Neutrophil (primary cell): ENCODE measurements at regions not wholly inside any gene's neighbourhood (a gene's known extent, or its start where the extent isn't known, plus 50 kb on each side); places are given as distances from the start of the nearest gene placed in this dataset.

Experiments
- H3K27ac ChIP-seq: fragments of 200-600 bp; sonication (generic); 2 replicates; pipeline ENCODE4 v1.5.1; 2016; ENCODE audit warnings: mild to moderate bottlenecking, moderate library complexity
- H3K27me3 ChIP-seq: fragments of 200-600 bp; sonication (generic); 2 replicates; pipeline ENCODE4 v1.6.0; 2016; ENCODE audit warnings: mild to moderate bottlenecking
- H3K36me3 ChIP-seq: fragments of 200-600 bp; sonication (generic); 2 replicates; pipeline ENCODE4 v1.5.1; 2017
- H3K4me1 ChIP-seq, 2 experiments: fragments of 200-600 bp in 1 of 2; sonication (generic) in 1 of 2; 1 replicate in 1 of 2; 2 replicates in 1 of 2; pipeline versions ENCODE4 v1.5.1 to v1.6.1; 2013 to 2016; ENCODE audit warnings: low read depth in 1 of 2, low read length in 1 of 2, mild to moderate bottlenecking in 1 of 2, moderate library complexity in 1 of 2; ENCODE audit not compliant: control insufficient read depth in 1 of 2, insufficient read depth in 1 of 2
- H3K4me3 ChIP-seq, 2 experiments: fragments of 200-600 bp in 1 of 2; sonication (generic) in 1 of 2; 1 replicate in 1 of 2; 2 replicates in 1 of 2; pipeline ENCODE4 v1.5.1; 2013 to 2016; ENCODE audit warnings: low read depth in 1 of 2, low read length in 1 of 2, mild to moderate bottlenecking in 1 of 2, moderate library complexity in 1 of 2
- H3K9me3 ChIP-seq: fragments of 200-600 bp; sonication (generic); 2 replicates; pipeline ENCODE4 v1.5.1; 2016
- TF ChIP-seq, protein P1 (sequence below): fragments of 200-600 bp; sonication (generic); IDR thresholded peaks from 2 replicates; pipeline ENCODE4 v1.5.1; 2016; ENCODE audit warnings: antibody characterized with exemption

DNA sequence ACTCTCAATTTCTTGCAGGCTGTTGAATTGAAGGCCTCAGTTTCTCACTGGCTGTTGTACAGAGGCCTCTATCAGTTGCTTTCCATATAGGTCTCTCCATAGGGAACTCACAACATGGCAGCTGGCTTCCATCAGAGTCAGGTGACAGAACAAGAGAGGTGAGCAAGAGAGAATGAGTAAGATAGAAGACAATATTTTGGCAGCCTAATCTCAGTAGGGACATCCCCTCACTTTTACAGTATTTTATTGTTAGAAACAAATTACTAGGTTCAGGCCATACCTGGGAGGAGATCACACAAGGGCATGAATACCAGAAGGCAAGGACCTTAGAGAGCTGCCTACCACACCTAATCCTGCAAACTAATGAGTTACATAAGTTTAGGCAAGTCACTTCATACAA, 162.8 kb downstream of the ATP6V1G3 start:
- H3K36me3 ChIP-seq, result no peaks in the 10 kb centered on the region
- no peaks in the 10 kb centered on the region for H3K27me3 ChIP-seq
- H3K27ac ChIP-seq, result no peak overlapping the region
- no peak overlapping the region for H3K4me3 ChIP-seq
- no peaks in the 10 kb centered on the region for H3K9me3 ChIP-seq
- TF ChIP-seq, protein P1, sequence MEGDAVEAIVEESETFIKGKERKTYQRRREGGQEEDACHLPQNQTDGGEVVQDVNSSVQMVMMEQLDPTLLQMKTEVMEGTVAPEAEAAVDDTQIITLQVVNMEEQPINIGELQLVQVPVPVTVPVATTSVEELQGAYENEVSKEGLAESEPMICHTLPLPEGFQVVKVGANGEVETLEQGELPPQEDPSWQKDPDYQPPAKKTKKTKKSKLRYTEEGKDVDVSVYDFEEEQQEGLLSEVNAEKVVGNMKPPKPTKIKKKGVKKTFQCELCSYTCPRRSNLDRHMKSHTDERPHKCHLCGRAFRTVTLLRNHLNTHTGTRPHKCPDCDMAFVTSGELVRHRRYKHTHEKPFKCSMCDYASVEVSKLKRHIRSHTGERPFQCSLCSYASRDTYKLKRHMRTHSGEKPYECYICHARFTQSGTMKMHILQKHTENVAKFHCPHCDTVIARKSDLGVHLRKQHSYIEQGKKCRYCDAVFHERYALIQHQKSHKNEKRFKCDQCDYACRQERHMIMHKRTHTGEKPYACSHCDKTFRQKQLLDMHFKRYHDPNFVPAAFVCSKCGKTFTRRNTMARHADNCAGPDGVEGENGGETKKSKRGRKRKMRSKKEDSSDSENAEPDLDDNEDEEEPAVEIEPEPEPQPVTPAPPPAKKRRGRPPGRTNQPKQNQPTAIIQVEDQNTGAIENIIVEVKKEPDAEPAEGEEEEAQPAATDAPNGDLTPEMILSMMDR, result no peak
- H3K4me1 ChIP-seq, result no peaks in the 10 kb centered on the region

DNA sequence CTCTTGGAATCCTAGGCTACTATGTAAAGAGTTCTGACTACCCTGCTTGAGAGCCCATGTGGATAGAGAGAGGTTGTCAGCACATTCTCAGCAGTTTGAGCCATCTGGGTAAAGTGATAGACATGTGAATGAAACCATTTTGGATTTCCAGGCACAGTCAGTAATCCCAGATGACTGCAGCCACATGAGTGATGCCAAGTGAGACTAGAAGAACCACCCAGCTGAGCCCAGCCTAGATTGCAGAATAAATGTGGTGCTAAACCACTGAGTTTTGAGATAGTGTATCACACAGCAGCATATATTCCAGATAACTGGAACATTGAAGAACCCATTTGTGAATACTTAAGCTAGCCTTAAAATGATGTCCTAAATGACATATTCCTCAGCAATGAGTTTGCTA, 166.2 kb downstream of the ATP6V1G3 start:
- H3K27ac ChIP-seq, result no peak overlapping the region
- no peaks in the 10 kb centered on the region for H3K27me3 ChIP-seq
- no peaks in the 10 kb centered on the region for H3K4me1 ChIP-seq
- H3K4me3 ChIP-seq, result no peak overlapping the region
- no peaks in the 10 kb centered on the region for H3K9me3 ChIP-seq
- TF ChIP-seq, protein P1, result no peak
- H3K36me3 ChIP-seq, result no peaks in the 10 kb centered on the region

DNA sequence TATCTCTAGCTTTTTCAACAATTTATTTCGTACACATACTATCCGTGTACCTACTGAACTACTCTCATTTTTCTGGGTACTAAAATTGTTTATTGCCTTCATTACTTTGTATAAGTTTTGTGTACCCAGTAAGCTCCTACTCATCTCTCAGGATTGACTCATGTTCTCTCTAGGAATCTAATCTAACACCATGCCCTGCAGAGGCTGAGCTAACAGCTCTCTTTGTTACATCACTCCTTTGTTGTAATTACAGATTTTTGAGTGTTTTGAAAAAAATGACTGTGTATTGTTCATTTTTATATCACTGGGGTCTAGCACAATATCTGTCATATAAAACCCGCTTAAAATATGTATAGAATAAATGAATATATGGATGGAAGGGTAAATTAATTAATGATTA, 167.1 kb downstream of the ATP6V1G3 start:
- TF ChIP-seq, protein P1, result no peak
- Histone ChIP-seq H3K4me3 (no peak overlapping the region), H3K36me3 (no peaks in the 10 kb centered on the region), H3K9me3 (no peaks in the 10 kb centered on the region), H3K27ac (no peak overlapping the region), H3K4me1 (no peaks in the 10 kb centered on the region), H3K27me3 (no peaks in the 10 kb centered on the region)
